Cardiac muscle cell (in vitro differentiated cells and primary cell): ENCODE measurements at regions not wholly inside any gene's neighbourhood (a gene's known extent, or its start where the extent isn't known, plus 50 kb on each side); places are given as distances from the start of the nearest gene placed in this dataset.

Source experiments
- DNase-seq, 2 donors: peaks; one replicate each; pipeline versions ENCODE4 v3.0.0 to v3.0.0-alpha.2; 2010 to 2017; ENCODE audit warnings: low read depth in 1 of 2, low spot score in 1 of 2
- H3K27ac ChIP-seq: fragments of 200-600 bp; sonication (generic); 2 replicates; pipeline ENCODE4 v1.5.1; 2016
- H3K27me3 ChIP-seq: fragments of 200-600 bp; sonication (generic); 2 replicates; pipeline ENCODE4 v1.6.0; 2016; ENCODE audit warnings: control low read depth
- H3K36me3 ChIP-seq: fragments of 200-600 bp; sonication (generic); 2 replicates; pipeline ENCODE4 v1.5.1; 2016; ENCODE audit warnings: control low read depth
- H3K4me1 ChIP-seq: fragments of 200-600 bp; sonication (generic); 2 replicates; pipeline ENCODE4 v1.8.1; 2017; ENCODE audit warnings: low read depth, mild to moderate bottlenecking, mixed run types
- H3K4me3 ChIP-seq: fragments of 200-600 bp; sonication (generic); 2 replicates; pipeline ENCODE4 v1.5.1; 2016; ENCODE audit warnings: mild to moderate bottlenecking
- H3K9me3 ChIP-seq: fragments of 200-600 bp; sonication (generic); 2 replicates; pipeline ENCODE4 v1.5.1; 2017; ENCODE audit warnings: low read depth, mild to moderate bottlenecking, control low read depth
- CTCF ChIP-seq: IDR thresholded peaks from 2 replicates; pipeline ENCODE4 v1.5.1; 2012; ENCODE audit warnings: low read depth, mild to moderate bottlenecking, low read length

- DNase-seq: peak in 1 of 2 donors; percentile 73
- Histone ChIP-seq H3K4me3 (no peak overlapping the region), H3K9me3 (no peaks in the 10 kb centered on the region), H3K27ac (no peak overlapping the region), H3K27me3 (no peaks in the 10 kb centered on the region), H3K36me3 (no peaks in the 10 kb centered on the region), H3K4me1 (no peaks in the 10 kb centered on the region)
- no peak for TF ChIP-seq CTCF
Measured at GRCh38 chr14:54127526-54127925, 170.9 kb upstream of the BMP4 start.

- H3K4me3 ChIP-seq: no peak overlapping the region
- DNase-seq: no peak
Measured at GRCh38 chr14:54129850-54130640, 173.4 kb upstream of the BMP4 start.

GRCh38 chr14:54132496-54132895 lies 175.9 kb upstream of the BMP4 start:
- Histone ChIP-seq H3K9me3 (no peaks in the 10 kb centered on the region), H3K27me3 (no peaks in the 10 kb centered on the region), H3K4me1 (no peaks in the 10 kb centered on the region), H3K4me3 (no peak overlapping the region), H3K36me3 (no peaks in the 10 kb centered on the region), H3K27ac (no peak overlapping the region)
- TF ChIP-seq CTCF: no peak
- DNase-seq: no peak

More at GRCh38 chr14:54129850-54130640, 173.4 kb upstream of the BMP4 start:
- H3K9me3 ChIP-seq: no peaks in the 10 kb centered on the region
- H3K4me1 ChIP-seq: no peaks in the 10 kb centered on the region
- no peaks in the 10 kb centered on the region for H3K27me3 ChIP-seq
- TF ChIP-seq CTCF: no peak
- no peaks in the 10 kb centered on the region for H3K36me3 ChIP-seq
- H3K27ac ChIP-seq: no peak overlapping the region

DNA sequence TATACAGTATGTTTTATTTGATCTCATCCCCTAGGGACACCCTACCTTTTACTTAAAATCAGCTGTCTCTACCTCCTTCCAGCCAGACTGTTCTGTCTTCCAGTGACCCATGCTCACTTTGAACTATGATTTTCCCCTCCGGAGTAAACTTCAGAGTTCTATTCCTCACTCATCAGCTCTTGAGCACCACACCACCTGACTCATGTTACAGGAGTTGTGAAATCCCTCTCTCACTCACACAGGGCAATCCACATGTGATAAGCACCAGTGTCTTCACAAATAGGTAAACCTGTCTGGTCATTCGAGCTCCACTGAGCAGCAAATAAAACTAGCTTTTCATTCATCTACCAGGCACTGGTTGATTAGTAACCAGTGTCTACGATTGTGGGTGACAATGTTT lies 177.3 kb upstream of the BMP4 start:
- Histone ChIP-seq H3K9me3 (no peaks in the 10 kb centered on the region), H3K27ac (no peak overlapping the region), H3K36me3 (no peaks in the 10 kb centered on the region), H3K4me1 (no peaks in the 10 kb centered on the region), H3K27me3 (no peaks in the 10 kb centered on the region), H3K4me3 (no peak overlapping the region)
- TF ChIP-seq CTCF: no peak
- peak in 1 of 2 donors; percentile 29 for DNase-seq

GRCh38 chr14:54135804-54136280 lies 179.2 kb upstream of the BMP4 start:
- no peak for TF ChIP-seq CTCF
- H3K36me3 ChIP-seq: no peaks in the 10 kb centered on the region
- no peaks in the 10 kb centered on the region for H3K27me3 ChIP-seq
- peak in 1 of 2 donors; percentile 10 for DNase-seq
- H3K4me3 ChIP-seq: no peak overlapping the region
- no peak overlapping the region for H3K27ac ChIP-seq
- H3K4me1 ChIP-seq: no peaks in the 10 kb centered on the region
- no peaks in the 10 kb centered on the region for H3K9me3 ChIP-seq
